ENCODE measurements at regions not wholly inside any gene's neighbourhood (a gene's known extent, or its start where the extent isn't known, plus 50 kb on each side); places are given as distances from the start of the nearest gene placed in this dataset.

GRCh38 chr6:21977346-21977745, 319.5 kb downstream of the PRL start:
- no peak for DNase-seq (ENCODE audit: low read depth)
- no peak for TF ChIP-seq CTCF (conservative IDR thresholded peaks at IDR 0.05; ENCODE audit: low read depth, low read length)
- no peak overlapping the region for H3K4me3 ChIP-seq (ENCODE audit: low read depth, low read length)

- TF ChIP-seq CTCF (conservative IDR thresholded peaks at IDR 0.05; ENCODE audit: low read depth, low read length), result no peak
- no peak overlapping the region for H3K4me3 ChIP-seq (ENCODE audit: low read depth, low read length)
- no peak for DNase-seq (ENCODE audit: low read depth)
These were observed 315.5 kb downstream of the PRL start for GRCh38 chr6:21981235-21981833.

GRCh38 chr6:21984135-21984534, 312.7 kb downstream of the PRL start:
- no peak for TF ChIP-seq CTCF (conservative IDR thresholded peaks at IDR 0.05; ENCODE audit: low read depth, low read length)
- no peak for DNase-seq (ENCODE audit: low read depth)
- no peak overlapping the region for H3K4me3 ChIP-seq (ENCODE audit: low read depth, low read length)

- H3K4me3 ChIP-seq (ENCODE audit: low read depth, low read length), result no peak overlapping the region
- TF ChIP-seq CTCF (conservative IDR thresholded peaks at IDR 0.05; ENCODE audit: low read depth, low read length), result no peak
- DNase-seq (ENCODE audit: low read depth), result no peak
These were observed 312.3 kb downstream of the PRL start for GRCh38 chr6:21984561-21984960.

- no peak for TF ChIP-seq CTCF (conservative IDR thresholded peaks at IDR 0.05; ENCODE audit: low read depth, low read length)
- no peak overlapping the region for H3K4me3 ChIP-seq (ENCODE audit: low read depth, low read length)
- DNase-seq (ENCODE audit: low read depth), result no peak
These were observed 310.9 kb downstream of the PRL start for GRCh38 chr6:21985904-21986303.

GRCh38 chr6:21986703-21987102, 310.1 kb downstream of the PRL start:
- no peak for TF ChIP-seq CTCF (conservative IDR thresholded peaks at IDR 0.05; ENCODE audit: low read depth, low read length)
- DNase-seq (ENCODE audit: low read depth), result no peak
- no peak overlapping the region for H3K4me3 ChIP-seq (ENCODE audit: low read depth, low read length)

GRCh38 chr6:21987501-21987957, 309.3 kb downstream of the PRL start:
- H3K4me3 ChIP-seq (ENCODE audit: low read depth, low read length), result peak overlapping the region; percentile 18
- no peak for TF ChIP-seq CTCF (conservative IDR thresholded peaks at IDR 0.05; ENCODE audit: low read depth, low read length)
- DNase-seq (ENCODE audit: low read depth), result peak; percentile 82
